ENCODE measurements at regions not wholly inside any gene's neighbourhood (a gene's known extent, or its start where the extent isn't known, plus 50 kb on each side); places are given as distances from the start of the nearest gene placed in this dataset.

DNA sequence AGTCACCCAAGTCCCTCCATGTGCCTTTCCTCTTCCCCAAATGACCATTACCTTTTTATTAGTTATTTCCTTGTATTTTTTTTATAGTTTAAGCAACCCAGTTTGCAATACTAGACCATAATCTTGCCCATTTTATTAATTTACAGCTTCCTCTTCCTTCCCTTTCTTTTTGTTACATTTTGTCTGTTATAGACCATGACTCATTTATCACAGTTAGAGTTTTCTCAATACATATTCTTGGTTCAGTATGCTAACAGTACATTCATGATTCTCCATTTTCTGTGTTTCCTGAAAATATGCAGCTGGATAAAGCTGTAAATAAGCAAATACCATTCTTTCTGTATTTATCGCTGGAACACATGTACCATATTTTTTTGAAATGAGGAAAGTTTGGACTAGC is 376.7 kb upstream of the RAG2 start:
- TF ChIP-seq POLR2A (IDR thresholded peaks at IDR 0.05; ENCODE audit: low read length) = no peak
- TF ChIP-seq GATA1 (IDR thresholded peaks at IDR 0.05; ENCODE audit: low read depth, low read length) = no peak
